Esophagus squamous epithelium (tissue), 5 donors: ENCODE measurements at regions not wholly inside any gene's neighbourhood (a gene's known extent, or its start where the extent isn't known, plus 50 kb on each side); places are given as distances from the start of the nearest gene placed in this dataset.

ENCODE experiments used
- DNase-seq: peaks from one replicate; lab custom pipeline; 2025; lab: John Stamatoyannopoulos, UW
- H3K27ac ChIP-seq, 4 donors: fragments of 200-600 bp; sonication (generic); one replicate each; pipeline ENCODE4 v1.5.1; 2016 to 2019; ENCODE audit warnings: mild to moderate bottlenecking in 1 of 4
- H3K27me3 ChIP-seq, 4 donors: fragments of 200-600 bp; sonication (generic); 1 replicate in 3 of 4; 2 replicates in 1 of 4; pipeline versions ENCODE4 v1.5.1 to v1.6.0; 2017 to 2021; ENCODE audit warnings: antibody characterized with exemption in 1 of 4
- H3K36me3 ChIP-seq, 3 donors: fragments of 200-600 bp; sonication (generic); one replicate each; pipeline ENCODE4 v1.5.1; 2016 to 2019
- H3K4me1 ChIP-seq, 3 donors: fragments of 200-600 bp; sonication (generic); one replicate each; pipeline ENCODE4 v1.5.1; 2017 to 2019
- H3K4me3 ChIP-seq, 4 donors: fragments of 200-600 bp; sonication (generic); 1 replicate in 3 of 4; 2 replicates in 1 of 4; pipeline ENCODE4 v1.5.1; 2016 to 2019; ENCODE audit warnings: mild to moderate bottlenecking in 2 of 4, moderate library complexity in 1 of 4
- H3K9me3 ChIP-seq, 3 donors: fragments of 200-600 bp; sonication (generic); one replicate each; pipeline ENCODE4 v1.5.1; 2016 to 2019
- CTCF ChIP-seq, 6 experiments: fragments of 450-650 bp in 4 of 6; fragments of 200-600 bp in 2 of 6; sonication (generic) in 2 of 6; IDR thresholded peaks; one replicate each; pipeline ENCODE4 v1.5.1; 2016 to 2019; ENCODE audit warnings: antibody characterized with exemption in 6 of 6, mild to moderate bottlenecking in 4 of 6, moderate library complexity in 4 of 6
- POLR2A ChIP-seq, 4 donors: fragments of 450-650 bp; IDR thresholded peaks; one replicate each; pipeline ENCODE4 v1.6.1; 2017; ENCODE audit warnings: antibody characterized with exemption in 4 of 4, mild to moderate bottlenecking in 4 of 4, moderate library complexity in 3 of 4
- WGBS, 2 donors: methylation state at CpG; one replicate each; pipeline ENCODE4 v1.1.5; 2018; 5-methylcytosine and 5-hydroxymethylcytosine counted together
- intact Hi-C: fragments of 100-400 bp; cut with DNase I; formaldehyde crosslinking; loops from one replicate; pipeline ENCODE4 v1.15.0; 2022
- donor health status: DM: yes; HTN: yes; CAD: no.

- H3K27ac ChIP-seq: no peak overlapping the region
- H3K4me1 ChIP-seq: no peaks in the 10 kb centered on the region
- no peak for DNase-seq
- 70 to 74% methylated on average over 2 of the region's 2 CpGs for WGBS, 2 donors
- no peaks in the 10 kb centered on the region for H3K9me3 ChIP-seq
- H3K27me3 ChIP-seq: no peaks in the 10 kb centered on the region
- no peak overlapping the region for H3K4me3 ChIP-seq
- no peaks in the 10 kb centered on the region for H3K36me3 ChIP-seq
- TF ChIP-seq POLR2A (IDR thresholded peaks at IDR 0.05) (no peak), CTCF (IDR thresholded peaks at IDR 0.05) (no peak)
- intact Hi-C loops: no loop called here
These were observed 157.2 kb downstream of the S1PR1 start for GRCh38 chr1:101394041-101394440.

GRCh38 chr1:101399222-101399621 lies 162.4 kb downstream of the S1PR1 start:
- Histone ChIP-seq H3K4me3 (no peak overlapping the region), H3K9me3 (no peaks in the 10 kb centered on the region), H3K36me3 (no peaks in the 10 kb centered on the region), H3K27me3 (no peaks in the 10 kb centered on the region), H3K4me1 (no peaks in the 10 kb centered on the region), H3K27ac (no peak overlapping the region)
- DNase-seq: no peak
- TF ChIP-seq CTCF (IDR thresholded peaks at IDR 0.05) (no peak), POLR2A (IDR thresholded peaks at IDR 0.05) (no peak)
- intact Hi-C loops: no loop called here
- WGBS, 2 donors: 25 to 37% methylated on average over 3 of the region's 3 CpGs

GRCh38 chr1:101406271-101406670 lies 169.5 kb downstream of the S1PR1 start:
- Histone ChIP-seq H3K4me3 (no peak overlapping the region), H3K27me3 (no peaks in the 10 kb centered on the region), H3K9me3 (no peaks in the 10 kb centered on the region), H3K36me3 (no peaks in the 10 kb centered on the region), H3K27ac (no peak overlapping the region), H3K4me1 (no peaks in the 10 kb centered on the region)
- no peak for DNase-seq
- intact Hi-C loops: no loop called here
- TF ChIP-seq POLR2A (IDR thresholded peaks at IDR 0.05) (no peak), CTCF (IDR thresholded peaks at IDR 0.05) (no peak)
- WGBS, 2 donors: 76 to 77% methylated on average over 4 of the region's 4 CpGs

- no peak for DNase-seq
- no peaks in the 10 kb centered on the region for H3K9me3 ChIP-seq
- no peaks in the 10 kb centered on the region for H3K27me3 ChIP-seq
- whole genome bisulfite sequencing, 2 donors: 70 to 72% methylated on average over 1 of the region's 1 CpG
- H3K4me3 ChIP-seq: no peak overlapping the region
- H3K27ac ChIP-seq: no peak overlapping the region
- intact Hi-C loops: no loop called here
- no peak for TF ChIP-seq CTCF (IDR thresholded peaks at IDR 0.05)
- TF ChIP-seq POLR2A (IDR thresholded peaks at IDR 0.05): no peak
- no peaks in the 10 kb centered on the region for H3K4me1 ChIP-seq
- no peaks in the 10 kb centered on the region for H3K36me3 ChIP-seq
These were observed 169.9 kb downstream of the S1PR1 start for GRCh38 chr1:101406681-101407080.

- DNase-seq: no peak
- intact Hi-C loops: no loop called here
- no peaks in the 10 kb centered on the region for H3K9me3 ChIP-seq
- no peaks in the 10 kb centered on the region for H3K27me3 ChIP-seq
- no peaks in the 10 kb centered on the region for H3K36me3 ChIP-seq
- TF ChIP-seq CTCF (IDR thresholded peaks at IDR 0.05) (no peak), POLR2A (IDR thresholded peaks at IDR 0.05) (no peak)
- no peak overlapping the region for H3K4me3 ChIP-seq
- H3K27ac ChIP-seq: no peak overlapping the region
- H3K4me1 ChIP-seq: no peaks in the 10 kb centered on the region
- 40 to 41% methylated on average over 2 of the region's 2 CpGs for WGBS, 2 donors
These were observed 170.8 kb downstream of the S1PR1 start for GRCh38 chr1:101407505-101408211.
